ENCODE measurements at regions not wholly inside any gene's neighbourhood (a gene's known extent, or its start where the extent isn't known, plus 50 kb on each side); places are given as distances from the start of the nearest gene placed in this dataset.

- ATAC-seq (no peak), DNase-seq (ENCODE audit: low spot score) (no peak)
- ChIA-PET CTCF (no interaction called here), POLR2A (no interaction called here)
- no peaks in the 10 kb centered on the region for H3K9me3 Mint-ChIP-seq
- no peak overlapping the region for H3K27ac Mint-ChIP-seq
- TF ChIP-seq ERG (CRISPR knock-in tag; IDR thresholded peaks at IDR 0.05) (no peak), CREB1 (CRISPR knock-in tag; IDR thresholded peaks at IDR 0.05) (no peak), CBFB (CRISPR knock-in tag; IDR thresholded peaks at IDR 0.05; ENCODE audit: low read depth) (no peak), AR (CRISPR knock-in tag; IDR thresholded peaks at IDR 0.05) (no peak), ZSCAN18 (CRISPR knock-in tag; IDR thresholded peaks at IDR 0.05) (no peak)
- H3K4me3 Mint-ChIP-seq, result no peak overlapping the region
- H3K4me1 Mint-ChIP-seq, result no peaks in the 10 kb centered on the region
- no peaks in the 10 kb centered on the region for H3K27me3 Mint-ChIP-seq (ENCODE audit: low read depth)
- no peaks in the 10 kb centered on the region for H3K36me3 Mint-ChIP-seq
These were observed 193.7 kb upstream of the FLRT2 start for GRCh38 chr14:85336257-85336656.

- H3K4me1 Mint-ChIP-seq, result no peaks in the 10 kb centered on the region
- ATAC-seq, result no peak
- TF ChIP-seq ZSCAN18 (CRISPR knock-in tag; IDR thresholded peaks at IDR 0.05) (no peak), E2F1 (CRISPR knock-in tag; IDR thresholded peaks at IDR 0.05) (no peak), ETV6 (CRISPR knock-in tag; IDR thresholded peaks at IDR 0.05) (no peak), GTF2I (CRISPR knock-in tag; conservative IDR thresholded peaks at IDR 0.05) (no peak), ESRRA (CRISPR knock-in tag; IDR thresholded peaks at IDR 0.05; ENCODE audit: borderline replicate concordance) (no peak), NFATC4 (CRISPR knock-in tag; IDR thresholded peaks at IDR 0.05) (no peak)
- no peaks in the 10 kb centered on the region for H3K36me3 Mint-ChIP-seq
- no peak for DNase-seq (ENCODE audit: low spot score)
- H3K4me3 Mint-ChIP-seq, result no peak overlapping the region
- no peaks in the 10 kb centered on the region for H3K27me3 Mint-ChIP-seq (ENCODE audit: low read depth)
- ChIA-PET POLR2A (no interaction called here), CTCF (no interaction called here)
- H3K27ac Mint-ChIP-seq, result no peak overlapping the region
- H3K9me3 Mint-ChIP-seq, result no peaks in the 10 kb centered on the region
These were observed 193.1 kb upstream of the FLRT2 start for GRCh38 chr14:85336817-85337216.

- Mint-ChIP-seq H3K27me3 (ENCODE audit: low read depth) (no peaks in the 10 kb centered on the region), H3K27ac (no peak overlapping the region), H3K9me3 (no peaks in the 10 kb centered on the region), H3K36me3 (no peaks in the 10 kb centered on the region), H3K4me3 (no peak overlapping the region), H3K4me1 (no peaks in the 10 kb centered on the region)
- no peak for DNase-seq (ENCODE audit: low spot score)
- ChIA-PET CTCF (no interaction called here), POLR2A (no interaction called here)
- ATAC-seq, result no peak
- TF ChIP-seq ZNF425 (CRISPR knock-in tag; conservative IDR thresholded peaks at IDR 0.05), result no peak
- TF ChIP-seq CREM (CRISPR knock-in tag; IDR thresholded peaks at IDR 0.05), result no peak
- TF ChIP-seq ZNF263 (CRISPR knock-in tag; IDR thresholded peaks at IDR 0.05; ENCODE audit: low read depth), result no peak
- TF ChIP-seq ZNF671 (CRISPR knock-in tag; IDR thresholded peaks at IDR 0.05), result no peak
- TF ChIP-seq ATF1 (CRISPR knock-in tag; IDR thresholded peaks at IDR 0.05), result no peak
- no peak for TF ChIP-seq GRHL2 (CRISPR knock-in tag; IDR thresholded peaks at IDR 0.05; ENCODE audit: insufficient replicate concordance, severe bottlenecking)
- TF ChIP-seq USF2 (CRISPR knock-in tag; IDR thresholded peaks at IDR 0.05), result no peak
- TF ChIP-seq TP53 (CRISPR knock-in tag; IDR thresholded peaks at IDR 0.05), result no peak
- TF ChIP-seq TCF7 (CRISPR knock-in tag; IDR thresholded peaks at IDR 0.05; ENCODE audit: low read depth), result no peak
- TF ChIP-seq IRF2 (CRISPR knock-in tag; IDR thresholded peaks at IDR 0.05; ENCODE audit: borderline replicate concordance, low read depth), result no peak
- no peak for TF ChIP-seq ZNF121 (CRISPR knock-in tag; IDR thresholded peaks at IDR 0.05)
These were observed 191.0 kb upstream of the FLRT2 start for GRCh38 chr14:85338895-85339294.

Data from WTC11 (cell line).